ENCODE measurements at regions not wholly inside any gene's neighbourhood (a gene's known extent, or its start where the extent isn't known, plus 50 kb on each side); places are given as distances from the start of the nearest gene placed in this dataset.

DNA sequence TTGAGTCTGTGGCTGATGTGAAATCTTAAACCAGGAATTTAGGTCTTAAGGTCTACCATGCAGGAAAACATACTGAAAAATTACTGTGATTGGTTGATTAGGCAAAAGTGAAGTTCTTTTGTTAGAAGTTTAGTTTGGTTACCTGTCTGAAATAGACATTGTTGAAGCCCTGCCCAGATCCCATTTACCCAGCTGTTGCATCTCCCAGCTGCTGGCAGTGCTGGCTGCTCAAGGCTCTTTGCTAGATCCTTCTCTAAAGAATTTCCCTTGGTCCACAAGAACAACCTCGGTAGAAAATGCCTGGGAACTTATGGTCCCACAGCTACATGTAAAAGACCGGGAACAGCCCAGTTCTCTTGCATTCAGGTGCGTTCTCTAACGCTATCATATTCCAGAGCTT, 137.3 kb downstream of the EDEM1 start:
- H3K4me3 ChIP-seq = no peak overlapping the region
- no peak overlapping the region for H3K27ac ChIP-seq
- H3K9me3 ChIP-seq = no peaks in the 10 kb centered on the region
- DNase-seq (no peak), ATAC-seq (no peak)
- intact Hi-C loops (cut with DNase I) = no loop called here
- TF ChIP-seq, protein P1, sequence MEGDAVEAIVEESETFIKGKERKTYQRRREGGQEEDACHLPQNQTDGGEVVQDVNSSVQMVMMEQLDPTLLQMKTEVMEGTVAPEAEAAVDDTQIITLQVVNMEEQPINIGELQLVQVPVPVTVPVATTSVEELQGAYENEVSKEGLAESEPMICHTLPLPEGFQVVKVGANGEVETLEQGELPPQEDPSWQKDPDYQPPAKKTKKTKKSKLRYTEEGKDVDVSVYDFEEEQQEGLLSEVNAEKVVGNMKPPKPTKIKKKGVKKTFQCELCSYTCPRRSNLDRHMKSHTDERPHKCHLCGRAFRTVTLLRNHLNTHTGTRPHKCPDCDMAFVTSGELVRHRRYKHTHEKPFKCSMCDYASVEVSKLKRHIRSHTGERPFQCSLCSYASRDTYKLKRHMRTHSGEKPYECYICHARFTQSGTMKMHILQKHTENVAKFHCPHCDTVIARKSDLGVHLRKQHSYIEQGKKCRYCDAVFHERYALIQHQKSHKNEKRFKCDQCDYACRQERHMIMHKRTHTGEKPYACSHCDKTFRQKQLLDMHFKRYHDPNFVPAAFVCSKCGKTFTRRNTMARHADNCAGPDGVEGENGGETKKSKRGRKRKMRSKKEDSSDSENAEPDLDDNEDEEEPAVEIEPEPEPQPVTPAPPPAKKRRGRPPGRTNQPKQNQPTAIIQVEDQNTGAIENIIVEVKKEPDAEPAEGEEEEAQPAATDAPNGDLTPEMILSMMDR (IDR thresholded peaks at IDR 0.05) = no peak
- H3K27me3 ChIP-seq (ENCODE audit: low read depth) = no peaks in the 10 kb centered on the region
- H3K36me3 ChIP-seq = no peaks in the 10 kb centered on the region
- no peaks in the 10 kb centered on the region for H3K4me1 ChIP-seq

DNA sequence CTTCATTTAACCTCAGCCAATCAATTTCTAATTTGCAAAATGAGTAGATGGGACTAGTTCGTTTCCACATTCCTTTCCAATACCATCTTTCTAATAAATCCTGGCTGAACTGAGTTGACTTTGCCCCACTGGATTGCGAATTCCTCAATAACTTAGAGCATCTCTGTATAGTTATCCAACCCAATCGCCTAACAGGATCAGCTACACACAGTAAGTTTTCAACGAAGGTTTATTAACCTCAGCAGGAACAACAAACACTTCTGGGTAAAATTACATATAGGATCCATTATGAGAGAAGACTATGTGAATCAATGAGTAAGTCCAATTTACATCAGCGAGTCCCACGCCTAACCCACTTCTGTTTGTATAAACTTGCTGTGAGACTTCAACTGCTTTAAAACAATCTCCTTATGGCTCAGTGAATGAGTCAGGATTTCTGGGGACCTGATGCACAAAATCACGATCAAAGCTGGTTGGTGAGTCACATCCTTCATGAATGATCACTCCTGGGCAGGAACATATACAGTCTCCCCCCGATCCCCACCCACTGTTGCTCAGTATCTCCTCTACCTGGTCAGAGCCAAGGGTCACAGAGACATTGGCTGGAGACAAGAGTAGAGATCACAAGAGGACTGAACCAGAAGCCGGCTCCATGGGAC, 142.8 kb downstream of the EDEM1 start:
- intact Hi-C loops (cut with DNase I) = no loop called here
- ATAC-seq = no peak
- no peaks in the 10 kb centered on the region for H3K36me3 ChIP-seq

DNA sequence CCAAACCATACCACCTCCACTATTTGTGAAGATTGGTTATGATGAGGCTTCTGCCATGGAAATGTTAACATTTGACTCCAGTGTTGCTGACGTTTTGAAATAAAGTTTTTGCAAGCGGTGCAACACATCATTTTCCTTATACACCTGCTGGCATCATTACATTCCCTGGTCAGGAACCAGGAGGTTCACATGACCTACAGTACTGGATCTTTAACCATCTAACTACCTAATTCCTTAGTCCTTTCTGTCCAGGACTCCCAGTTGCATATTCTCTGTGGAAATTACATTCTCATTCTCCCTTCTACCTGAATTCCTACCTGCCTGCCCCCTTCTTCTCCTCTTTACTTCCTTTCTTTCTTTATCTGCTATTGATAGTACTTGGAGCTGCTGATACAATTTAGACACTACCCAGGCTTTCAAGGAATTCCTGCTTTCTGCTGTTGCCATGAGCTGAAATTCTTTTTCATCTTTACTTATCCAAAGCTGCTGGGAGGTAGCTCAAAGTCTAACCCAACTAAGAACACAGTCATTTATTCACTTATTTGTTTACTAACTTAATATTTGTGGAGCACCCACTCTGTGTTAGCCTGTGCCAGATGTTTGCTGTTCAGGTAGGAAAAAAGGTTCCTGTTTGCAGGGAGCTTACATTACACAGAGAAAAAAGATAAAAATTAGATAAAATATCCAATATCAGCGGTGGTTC, 144.2 kb downstream of the EDEM1 start:
- ATAC-seq (no peak), DNase-seq (no peak)
- Histone ChIP-seq H3K27ac (no peak overlapping the region), H3K4me1 (no peaks in the 10 kb centered on the region), H3K36me3 (no peaks in the 10 kb centered on the region), H3K27me3 (ENCODE audit: low read depth) (no peaks in the 10 kb centered on the region), H3K9me3 (no peaks in the 10 kb centered on the region), H3K4me3 (no peak overlapping the region)
- TF ChIP-seq, protein P1 (IDR thresholded peaks at IDR 0.05) = no peak
- intact Hi-C loops (cut with DNase I) = no loop called here

More for the DNA sequence above, 142.8 kb downstream of the EDEM1 start:
- no peaks in the 10 kb centered on the region for H3K4me1 ChIP-seq
- H3K27me3 ChIP-seq (ENCODE audit: low read depth) = no peaks in the 10 kb centered on the region
- DNase-seq = no peak
- no peak overlapping the region for H3K27ac ChIP-seq
- H3K4me3 ChIP-seq = no peak overlapping the region
- TF ChIP-seq, protein P1 (IDR thresholded peaks at IDR 0.05) = no peak
- no peaks in the 10 kb centered on the region for H3K9me3 ChIP-seq

DNA sequence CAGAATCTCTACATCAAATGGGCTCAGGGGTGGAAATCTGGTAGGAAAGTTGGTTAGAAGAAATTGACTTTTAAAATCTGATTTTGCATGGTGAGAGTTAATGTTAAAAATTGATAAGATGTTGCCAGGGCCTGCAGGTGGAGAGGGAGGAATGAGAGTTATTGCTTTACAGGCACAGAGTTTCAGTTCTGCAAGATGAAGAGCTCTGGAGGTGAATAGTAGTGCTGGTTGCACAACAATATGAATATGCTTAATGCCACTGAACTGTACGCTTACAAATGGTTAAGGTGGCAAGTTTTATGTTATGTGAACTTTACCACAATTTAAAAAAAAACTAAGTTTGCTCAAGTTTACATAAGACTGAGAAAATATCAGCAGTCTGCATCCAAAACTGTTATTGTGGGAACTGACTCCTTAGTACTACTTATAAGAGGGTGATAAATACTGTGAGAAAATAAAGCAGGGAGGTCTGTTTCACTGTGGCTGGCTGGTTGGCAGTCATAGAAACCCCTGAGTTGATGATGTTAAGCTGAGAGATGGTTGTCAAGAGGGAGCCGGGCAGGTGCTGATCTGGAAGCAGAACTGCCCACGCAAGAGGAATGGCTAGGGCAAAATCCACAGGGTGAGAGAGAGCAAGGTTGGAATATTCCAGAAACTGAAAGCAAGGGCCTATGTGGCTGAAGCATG, 144.9 kb downstream of the EDEM1 start:
- ATAC-seq (no peak), DNase-seq (no peak)
- no peaks in the 10 kb centered on the region for H3K27me3 ChIP-seq (ENCODE audit: low read depth)
- H3K4me3 ChIP-seq = no peak overlapping the region
- H3K36me3 ChIP-seq = no peaks in the 10 kb centered on the region
- no peaks in the 10 kb centered on the region for H3K4me1 ChIP-seq
- intact Hi-C loops (cut with DNase I) = no loop called here
- TF ChIP-seq, protein P1 (IDR thresholded peaks at IDR 0.05) = no peak
- no peak overlapping the region for H3K27ac ChIP-seq
- no peaks in the 10 kb centered on the region for H3K9me3 ChIP-seq

DNA sequence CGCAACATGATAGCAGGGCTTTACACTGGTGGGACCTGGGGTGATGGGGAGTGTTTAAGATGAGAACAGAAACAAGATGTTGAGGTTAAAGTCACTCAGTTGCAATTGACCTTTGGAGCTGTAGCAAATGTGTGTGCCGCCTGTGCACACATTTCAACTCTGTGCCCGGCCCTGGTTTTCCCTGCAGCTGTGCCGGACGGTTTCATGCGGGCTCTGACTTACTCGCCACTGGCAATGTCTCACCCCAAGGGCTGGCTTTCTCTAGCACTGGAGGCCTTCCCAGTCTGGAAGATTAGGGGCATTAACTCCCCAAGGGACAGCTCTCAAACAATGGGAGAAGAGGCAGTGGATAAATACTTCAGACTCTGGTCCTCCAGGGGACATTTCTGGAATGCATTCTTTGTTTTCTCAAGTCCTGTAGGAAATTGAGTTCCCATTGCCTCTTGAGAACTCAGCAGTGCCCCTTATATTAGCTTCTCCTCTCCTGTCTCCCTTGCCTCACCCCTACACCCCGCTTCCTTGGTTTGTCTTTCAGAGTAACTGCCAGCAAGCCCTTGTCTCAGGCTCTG, 152.5 kb downstream of the EDEM1 start:
- intact Hi-C loops (cut with DNase I) = no loop called here
- ATAC-seq (no peak), DNase-seq (no peak)
- Histone ChIP-seq H3K27me3 (ENCODE audit: low read depth) (no peaks in the 10 kb centered on the region), H3K4me3 (no peak overlapping the region), H3K27ac (no peak overlapping the region), H3K4me1 (no peaks in the 10 kb centered on the region), H3K9me3 (no peaks in the 10 kb centered on the region), H3K36me3 (no peaks in the 10 kb centered on the region)
- TF ChIP-seq, protein P1 (IDR thresholded peaks at IDR 0.05) = no peak
